Left lung (tissue), 4 donors: ENCODE measurements at regions not wholly inside any gene's neighbourhood (a gene's known extent, or its start where the extent isn't known, plus 50 kb on each side); places are given as distances from the start of the nearest gene placed in this dataset.

ENCODE experiments used
- ATAC-seq: fragments of 200-7000 bp; cut with Tn5 transposase; one replicate; pipeline ENCODE4 v1.9.1; 2020; ENCODE audit warnings: moderate library complexity
- DNase-seq, 4 donors: peaks; one replicate each; pipeline ENCODE4 v3.0.0-alpha.2; 2013 to 2020
- H3K27ac ChIP-seq, 2 donors: fragments of 200-600 bp; sonication (generic) in 1 of 2; one replicate each; pipeline versions ENCODE4 v1.5.0 to v1.8.0; 2020 to 2021
- H3K27me3 ChIP-seq, 2 donors: fragments of 200-600 bp; sonication (generic) in 1 of 2; one replicate each; pipeline versions ENCODE4 v1.5.0 to v1.8.0; 2020 to 2021
- H3K36me3 ChIP-seq, 2 donors: fragments of 200-600 bp; sonication (generic) in 1 of 2; one replicate each; pipeline versions ENCODE4 v1.5.0 to v1.8.0; 2020 to 2021
- H3K4me1 ChIP-seq, 2 donors: fragments of 200-600 bp; one replicate each; pipeline ENCODE4 v1.8.0; 2021
- H3K4me3 ChIP-seq, 2 donors: fragments of 200-600 bp; sonication (generic) in 1 of 2; one replicate each; pipeline versions ENCODE4 v1.5.0 to v1.8.0; 2020 to 2021; ENCODE audit warnings: mild to moderate bottlenecking in 1 of 2
- H3K9me3 ChIP-seq, 2 donors: fragments of 200-600 bp; sonication (generic) in 1 of 2; one replicate each; pipeline versions ENCODE4 v1.5.0 to v1.8.0; 2020 to 2021
- CTCF ChIP-seq, 2 donors: fragments of 200-600 bp; sonication (generic) in 1 of 2; IDR thresholded peaks; one replicate each; pipeline versions ENCODE4 v1.5.0 to v1.8.0; 2021; ENCODE audit warnings: antibody characterized with exemption in 2 of 2
- intact Hi-C, 2 donors: fragments of 100-400 bp; cut with DNase I; formaldehyde crosslinking; loops; one replicate each; pipeline versions ENCODE4 v1.11.2 to v1.14.2; 2022
- donor health status: DM: no; HTN: yes; CAD: no.
- donor health status: DM: no; HTN: no; CAD: no.

- Histone ChIP-seq H3K9me3 (no peaks in the 10 kb centered on the region), H3K27me3 (no peaks in the 10 kb centered on the region)
- intact Hi-C loops, result no loop called here
Observed at GRCh38 chr21:35348686-35349085, 299.6 kb upstream of the RUNX1 start.

GRCh38 chr21:35346697-35347096 lies 297.6 kb upstream of the RUNX1 start:
- TF ChIP-seq CTCF (IDR thresholded peaks at IDR 0.05), result no peak
- H3K9me3 ChIP-seq, result no peaks in the 10 kb centered on the region
- H3K4me1 ChIP-seq, result no peaks in the 10 kb centered on the region
- DNase-seq (no peak), ATAC-seq (no peak)
- no peaks in the 10 kb centered on the region for H3K27me3 ChIP-seq
- intact Hi-C loops, result no loop called here
- H3K27ac ChIP-seq, result no peak overlapping the region
- no peak overlapping the region for H3K4me3 ChIP-seq
- H3K36me3 ChIP-seq, result no peaks in the 10 kb centered on the region

More at GRCh38 chr21:35348686-35349085, 299.6 kb upstream of the RUNX1 start:
- Histone ChIP-seq H3K4me1 (no peaks in the 10 kb centered on the region), H3K4me3 (no peak overlapping the region), H3K36me3 (no peaks in the 10 kb centered on the region), H3K27ac (no peak overlapping the region)
- DNase-seq (no peak), ATAC-seq (no peak)
- no peak for TF ChIP-seq CTCF (IDR thresholded peaks at IDR 0.05)

- DNase-seq (no peak), ATAC-seq (no peak)
- no peak for TF ChIP-seq CTCF (IDR thresholded peaks at IDR 0.05)
- Histone ChIP-seq H3K27ac (no peak overlapping the region), H3K4me3 (no peak overlapping the region), H3K27me3 (no peaks in the 10 kb centered on the region), H3K36me3 (no peaks in the 10 kb centered on the region), H3K4me1 (no peaks in the 10 kb centered on the region), H3K9me3 (no peaks in the 10 kb centered on the region)
- intact Hi-C loops, result no loop called here
Observed at GRCh38 chr21:35345954-35346353, 296.9 kb upstream of the RUNX1 start.

- no peak for TF ChIP-seq CTCF (IDR thresholded peaks at IDR 0.05)
- H3K9me3 ChIP-seq, result no peaks in the 10 kb centered on the region
- H3K27ac ChIP-seq, result no peak overlapping the region
- DNase-seq (no peak), ATAC-seq (no peak)
- no peaks in the 10 kb centered on the region for H3K36me3 ChIP-seq
- H3K27me3 ChIP-seq, result no peaks in the 10 kb centered on the region
- intact Hi-C loops, result no loop called here
- no peaks in the 10 kb centered on the region for H3K4me1 ChIP-seq
- H3K4me3 ChIP-seq, result no peak overlapping the region
Observed at GRCh38 chr21:35344582-35344981, 295.5 kb upstream of the RUNX1 start.

- no peak for DNase-seq
- Histone ChIP-seq H3K27ac (no peak overlapping the region), H3K27me3 (no peaks in the 10 kb centered on the region), H3K9me3 (no peaks in the 10 kb centered on the region), H3K4me1 (no peaks in the 10 kb centered on the region), H3K4me3 (no peak overlapping the region), H3K36me3 (no peaks in the 10 kb centered on the region)
- ATAC-seq, result no peak
- no peak for TF ChIP-seq CTCF (IDR thresholded peaks at IDR 0.05)
- intact Hi-C loops, result no loop called here
Observed at GRCh38 chr21:35343046-35343819, 294.1 kb upstream of the RUNX1 start.
